ENCODE measurements at regions not wholly inside any gene's neighbourhood (a gene's known extent, or its start where the extent isn't known, plus 50 kb on each side); places are given as distances from the start of the nearest gene placed in this dataset.
"Not testable (repeated sequence)": the region's sequence is repeated elsewhere in the genome, so short reads cannot be mapped to it uniquely, and the experiment has no call there.

DNA sequence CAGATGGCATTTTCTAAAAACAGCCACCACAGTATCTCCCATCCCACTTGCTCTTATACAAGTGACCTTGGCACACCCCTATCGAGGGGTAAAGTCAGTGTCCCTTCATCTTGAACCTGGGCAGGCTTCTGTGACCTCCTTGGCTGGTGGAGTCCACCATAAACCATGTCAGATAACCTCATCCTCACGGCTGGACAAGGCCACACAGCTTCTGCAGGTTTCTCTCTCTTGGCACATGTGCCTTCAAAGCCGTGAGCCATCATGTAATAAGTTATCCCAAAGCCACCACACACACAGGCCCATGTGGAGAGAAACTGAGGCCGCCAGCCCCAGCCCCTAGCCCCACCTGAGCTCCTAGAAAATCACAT, 105.4 kb downstream of the SNX5 start:
- Histone ChIP-seq H3K4me2 (ENCODE audit: low read length) (no peak overlapping the region), H3K9ac (ENCODE audit: low read length) (no peak overlapping the region), H3K9me2 (ENCODE audit: insufficient read depth, low read length) (no peaks in the 10 kb centered on the region), H3K79me2 (replicated peaks; ENCODE audit: insufficient read depth, low read length) (no peaks in the 10 kb centered on the region), H3K36me3 (ENCODE audit: insufficient read depth, low read length) (no peaks in the 10 kb centered on the region), H3K27me3 (ENCODE audit: insufficient read depth, low read depth, low read length) (no peaks in the 10 kb centered on the region), H3K9me3 (ENCODE audit: low read length) (no peaks in the 10 kb centered on the region), H3K27ac (ENCODE audit: low read length) (no peak overlapping the region), H2AFZ (ENCODE audit: low read depth, low read length) (no peak overlapping the region), H3K4me3 (ENCODE audit: low read length) (no peak overlapping the region), H3F3A (ENCODE audit: insufficient read depth, low read length, poor library complexity, severe bottlenecking) (no peaks in the 10 kb centered on the region), H4K20me1 (ENCODE audit: insufficient read depth) (no peaks in the 10 kb centered on the region)
- no peak for TF ChIP-seq SMC3 (conservative IDR thresholded peaks at IDR 0.05; ENCODE audit: poor library complexity)
- TF ChIP-seq RAD21 (conservative IDR thresholded peaks at IDR 0.05), result no peak
- no peak for TF ChIP-seq CTCF (IDR thresholded peaks at IDR 0.05; ENCODE audit: poor library complexity, severe bottlenecking)
- no peak for TF ChIP-seq EP300 (conservative IDR thresholded peaks at IDR 0.05; ENCODE audit: poor library complexity, severe bottlenecking)
- TF ChIP-seq REST (IDR thresholded peaks at IDR 0.05; ENCODE audit: borderline replicate concordance), result no peak
- TF ChIP-seq EZH2 (IDR thresholded peaks at IDR 0.05; ENCODE audit: borderline replicate concordance, insufficient read depth, low read length, poor library complexity, severe bottlenecking), result no peak
- TF ChIP-seq TAF1 (IDR thresholded peaks at IDR 0.05; ENCODE audit: low read depth), result no peak
- TF ChIP-seq MXI1 (conservative IDR thresholded peaks at IDR 0.05; ENCODE audit: poor library complexity, severe bottlenecking), result no peak
- no peak for TF ChIP-seq POLR2AphosphoS5 (IDR thresholded peaks at IDR 0.05)

- H4K20me1 ChIP-seq (ENCODE audit: insufficient read depth), result no peaks in the 10 kb centered on the region
- H3K79me2 ChIP-seq (replicated peaks; ENCODE audit: insufficient read depth, low read length), result no peaks in the 10 kb centered on the region
- H3F3A ChIP-seq (ENCODE audit: insufficient read depth, low read length, poor library complexity, severe bottlenecking), result no peaks in the 10 kb centered on the region
- no peaks in the 10 kb centered on the region for H3K27me3 ChIP-seq (ENCODE audit: insufficient read depth, low read depth, low read length)
- no peak for TF ChIP-seq RAD21 (conservative IDR thresholded peaks at IDR 0.05)
- TF ChIP-seq MXI1 (conservative IDR thresholded peaks at IDR 0.05; ENCODE audit: poor library complexity, severe bottlenecking), result no peak
- H2AFZ ChIP-seq (ENCODE audit: low read depth, low read length), result no peak overlapping the region
- no peaks in the 10 kb centered on the region for H3K9me2 ChIP-seq (ENCODE audit: insufficient read depth, low read length)
- H3K9me3 ChIP-seq (ENCODE audit: low read length), result peaks cover under 1% of the 10 kb centered on the region
- H3K27ac ChIP-seq (ENCODE audit: low read length), result no peak overlapping the region
- H3K4me2 ChIP-seq (ENCODE audit: low read length), result no peak overlapping the region
- no peaks in the 10 kb centered on the region for H3K36me3 ChIP-seq (ENCODE audit: insufficient read depth, low read length)
- H3K9ac ChIP-seq (ENCODE audit: low read length), result no peak overlapping the region
- no peak overlapping the region for H3K4me3 ChIP-seq (ENCODE audit: low read length)
These were observed 106.4 kb downstream of the SNX5 start for GRCh38 chr20:17862171-17862570.

DNA sequence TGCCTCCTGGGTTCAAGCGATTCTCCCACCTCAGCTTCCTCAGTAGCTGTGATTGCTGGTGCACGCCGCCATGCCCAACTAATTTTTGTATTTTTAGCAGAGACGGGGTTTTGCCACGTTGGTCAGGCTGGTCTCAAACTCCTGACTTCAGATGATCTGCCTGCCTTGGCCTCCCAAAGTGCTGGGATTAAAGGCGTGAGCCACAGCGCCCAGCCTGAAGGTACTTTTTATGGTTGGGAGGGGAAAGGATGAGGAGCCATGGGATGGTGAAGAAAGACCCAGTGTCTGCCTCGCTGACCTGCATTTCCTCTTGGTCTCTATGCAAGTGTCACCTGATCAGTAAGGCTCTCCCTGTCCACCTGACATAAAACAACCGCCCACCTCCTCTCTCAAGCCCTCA, 107.0 kb downstream of the SNX5 start:
- not testable (repeated sequence) for H3K9ac ChIP-seq (ENCODE audit: low read length); H3K27ac ChIP-seq (ENCODE audit: low read length); H3K4me2 ChIP-seq (ENCODE audit: low read length); H3F3A ChIP-seq (ENCODE audit: insufficient read depth, low read length, poor library complexity, severe bottlenecking); H4K20me1 ChIP-seq (ENCODE audit: insufficient read depth); H3K4me3 ChIP-seq (ENCODE audit: low read length); H3K36me3 ChIP-seq (ENCODE audit: insufficient read depth, low read length); H3K9me3 ChIP-seq (ENCODE audit: low read length); H3K9me2 ChIP-seq (ENCODE audit: insufficient read depth, low read length); H3K79me2 ChIP-seq (replicated peaks; ENCODE audit: insufficient read depth, low read length); H3K27me3 ChIP-seq (ENCODE audit: insufficient read depth, low read depth, low read length); H2AFZ ChIP-seq (ENCODE audit: low read depth, low read length)

Data from neural cell (in vitro differentiated cells).